ENCODE measurements at regions not wholly inside any gene's neighbourhood (a gene's known extent, or its start where the extent isn't known, plus 50 kb on each side); places are given as distances from the start of the nearest gene placed in this dataset.

DNA sequence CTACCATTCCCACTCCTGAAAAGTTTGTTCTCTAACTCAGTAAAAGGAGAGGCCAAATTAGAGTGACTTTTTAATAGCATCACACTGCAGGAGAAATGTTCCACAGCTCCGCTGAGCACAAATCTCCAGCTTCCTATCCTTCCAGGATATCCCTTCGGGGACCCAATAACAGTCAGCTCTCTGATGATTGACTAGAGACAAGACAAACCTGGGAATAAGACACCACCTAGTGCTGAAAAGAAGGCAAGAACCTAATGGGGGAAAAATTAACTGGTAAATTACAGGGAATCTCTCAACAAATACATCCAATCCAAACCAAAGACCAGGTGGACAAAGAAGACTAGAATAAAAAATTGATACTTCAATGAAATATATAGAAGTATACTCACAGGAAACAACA is 977.1 kb upstream of the SOX11 start:
- TF ChIP-seq POLR2A (IDR thresholded peaks at IDR 0.05): no peak
- no peak for TF ChIP-seq POLR2AphosphoS5 (IDR thresholded peaks at IDR 0.05)
- TF ChIP-seq, protein P1, sequence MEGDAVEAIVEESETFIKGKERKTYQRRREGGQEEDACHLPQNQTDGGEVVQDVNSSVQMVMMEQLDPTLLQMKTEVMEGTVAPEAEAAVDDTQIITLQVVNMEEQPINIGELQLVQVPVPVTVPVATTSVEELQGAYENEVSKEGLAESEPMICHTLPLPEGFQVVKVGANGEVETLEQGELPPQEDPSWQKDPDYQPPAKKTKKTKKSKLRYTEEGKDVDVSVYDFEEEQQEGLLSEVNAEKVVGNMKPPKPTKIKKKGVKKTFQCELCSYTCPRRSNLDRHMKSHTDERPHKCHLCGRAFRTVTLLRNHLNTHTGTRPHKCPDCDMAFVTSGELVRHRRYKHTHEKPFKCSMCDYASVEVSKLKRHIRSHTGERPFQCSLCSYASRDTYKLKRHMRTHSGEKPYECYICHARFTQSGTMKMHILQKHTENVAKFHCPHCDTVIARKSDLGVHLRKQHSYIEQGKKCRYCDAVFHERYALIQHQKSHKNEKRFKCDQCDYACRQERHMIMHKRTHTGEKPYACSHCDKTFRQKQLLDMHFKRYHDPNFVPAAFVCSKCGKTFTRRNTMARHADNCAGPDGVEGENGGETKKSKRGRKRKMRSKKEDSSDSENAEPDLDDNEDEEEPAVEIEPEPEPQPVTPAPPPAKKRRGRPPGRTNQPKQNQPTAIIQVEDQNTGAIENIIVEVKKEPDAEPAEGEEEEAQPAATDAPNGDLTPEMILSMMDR (IDR thresholded peaks at IDR 0.05): no peak
- H3K4me3 ChIP-seq: no peak overlapping the region
- no peak overlapping the region for H3K27ac ChIP-seq
- intact Hi-C loops (cut with DNase I; ENCODE audit: low total_unique reads): no loop called here
- H3K27me3 ChIP-seq: no peaks in the 10 kb centered on the region
- H3K9me3 ChIP-seq: peaks cover 5 to 11% of the 10 kb centered on the region in 2 donors
- no peaks in the 10 kb centered on the region for H3K36me3 ChIP-seq
- no peaks in the 10 kb centered on the region for H3K4me1 ChIP-seq
- DNase-seq (ENCODE audit: low spot score in 2 of 2): no peak

DNA sequence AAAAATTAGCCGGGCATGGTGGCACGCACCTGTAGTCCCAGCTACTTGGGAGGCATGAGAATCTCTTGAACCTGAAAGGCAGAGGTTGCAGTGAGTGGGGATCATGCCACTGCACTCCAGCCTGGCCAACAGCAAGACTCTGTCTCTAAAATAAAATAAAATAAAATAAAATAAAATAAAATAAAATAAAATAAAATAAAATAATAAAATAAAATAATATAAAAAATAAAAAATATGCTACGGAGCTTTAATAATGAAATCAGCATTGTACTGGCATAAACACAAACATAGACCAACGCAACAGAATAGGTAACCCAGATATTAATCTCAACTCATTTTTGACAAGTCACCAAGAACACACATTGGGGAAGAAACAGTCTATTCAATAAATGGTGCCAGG is 973.4 kb upstream of the SOX11 start:
- Histone ChIP-seq H3K9me3 (peaks cover 5 to 11% of the 10 kb centered on the region in 2 donors), H3K4me3 (no peak overlapping the region), H3K36me3 (no peaks in the 10 kb centered on the region), H3K27me3 (no peaks in the 10 kb centered on the region), H3K4me1 (no peaks in the 10 kb centered on the region), H3K27ac (no peak overlapping the region)
- TF ChIP-seq POLR2A (IDR thresholded peaks at IDR 0.05) (no peak), POLR2AphosphoS5 (IDR thresholded peaks at IDR 0.05) (no peak)
- TF ChIP-seq, protein P1 (IDR thresholded peaks at IDR 0.05): no peak
- no peak for DNase-seq (ENCODE audit: low spot score in 2 of 2)
- intact Hi-C loops (cut with DNase I; ENCODE audit: low total_unique reads): no loop called here

DNA sequence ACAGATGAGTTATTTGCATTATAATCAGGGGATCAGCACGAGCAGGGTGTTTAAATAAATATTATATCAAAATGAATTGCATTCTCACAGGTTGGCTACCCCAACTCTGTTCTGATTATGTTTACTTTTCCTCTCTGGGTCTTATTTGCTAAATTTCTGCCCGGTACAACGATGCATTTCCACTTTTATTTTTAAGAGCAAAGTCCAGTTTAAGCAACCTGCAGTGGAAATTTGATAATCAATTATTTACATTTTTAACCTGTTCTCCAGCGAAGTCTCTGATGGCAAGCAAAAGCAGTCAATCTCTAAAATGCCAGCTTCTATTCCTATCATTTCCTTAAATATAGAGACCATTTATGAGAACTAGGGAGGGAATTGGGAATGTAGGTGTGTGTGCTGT is 966.6 kb upstream of the SOX11 start:
- H3K9me3 ChIP-seq: no peaks in the 10 kb centered on the region
- H3K27me3 ChIP-seq: no peaks in the 10 kb centered on the region
- H3K27ac ChIP-seq: no peak overlapping the region
- DNase-seq (ENCODE audit: low spot score in 2 of 2): no peak
- intact Hi-C loops (cut with DNase I; ENCODE audit: low total_unique reads): no loop called here
- H3K36me3 ChIP-seq: peaks cover 6% of the 10 kb centered on the region
- H3K4me3 ChIP-seq: no peak overlapping the region
- TF ChIP-seq POLR2A (IDR thresholded peaks at IDR 0.05) (no peak), POLR2AphosphoS5 (IDR thresholded peaks at IDR 0.05) (no peak)
- TF ChIP-seq, protein P1 (IDR thresholded peaks at IDR 0.05): no peak
- no peaks in the 10 kb centered on the region for H3K4me1 ChIP-seq

DNA sequence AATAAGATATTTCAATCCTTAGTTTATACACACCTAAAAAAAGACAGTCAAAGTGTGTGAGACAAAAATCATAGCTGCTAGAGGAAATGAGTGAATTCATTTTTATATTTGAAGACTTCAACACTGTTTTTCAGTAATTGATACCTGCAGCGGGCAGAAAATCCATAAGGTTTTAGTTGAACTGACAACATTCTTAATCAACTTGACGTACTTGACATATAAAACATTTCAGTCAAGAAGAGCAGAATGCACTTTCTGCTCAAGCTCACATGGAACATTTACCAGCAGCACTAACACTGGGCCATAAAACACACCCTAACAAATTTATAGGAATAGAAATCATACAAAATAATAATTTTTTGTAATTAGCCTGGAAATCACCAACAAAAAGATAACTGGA is 959.6 kb upstream of the SOX11 start:
- DNase-seq (ENCODE audit: low spot score in 2 of 2): no peak
- Histone ChIP-seq H3K27ac (no peak overlapping the region), H3K4me3 (no peak overlapping the region), H3K4me1 (no peaks in the 10 kb centered on the region), H3K9me3 (no peaks in the 10 kb centered on the region), H3K27me3 (no peaks in the 10 kb centered on the region), H3K36me3 (no peaks in the 10 kb centered on the region)
- TF ChIP-seq POLR2A (IDR thresholded peaks at IDR 0.05) (no peak), POLR2AphosphoS5 (IDR thresholded peaks at IDR 0.05) (no peak)
- TF ChIP-seq, protein P1 (IDR thresholded peaks at IDR 0.05): no peak
- intact Hi-C loops (cut with DNase I; ENCODE audit: low total_unique reads): loop anchor here (5.0 kb wide), 1 partner anchor 155 kb away; no protein-coding TSS in a partner anchor

DNA sequence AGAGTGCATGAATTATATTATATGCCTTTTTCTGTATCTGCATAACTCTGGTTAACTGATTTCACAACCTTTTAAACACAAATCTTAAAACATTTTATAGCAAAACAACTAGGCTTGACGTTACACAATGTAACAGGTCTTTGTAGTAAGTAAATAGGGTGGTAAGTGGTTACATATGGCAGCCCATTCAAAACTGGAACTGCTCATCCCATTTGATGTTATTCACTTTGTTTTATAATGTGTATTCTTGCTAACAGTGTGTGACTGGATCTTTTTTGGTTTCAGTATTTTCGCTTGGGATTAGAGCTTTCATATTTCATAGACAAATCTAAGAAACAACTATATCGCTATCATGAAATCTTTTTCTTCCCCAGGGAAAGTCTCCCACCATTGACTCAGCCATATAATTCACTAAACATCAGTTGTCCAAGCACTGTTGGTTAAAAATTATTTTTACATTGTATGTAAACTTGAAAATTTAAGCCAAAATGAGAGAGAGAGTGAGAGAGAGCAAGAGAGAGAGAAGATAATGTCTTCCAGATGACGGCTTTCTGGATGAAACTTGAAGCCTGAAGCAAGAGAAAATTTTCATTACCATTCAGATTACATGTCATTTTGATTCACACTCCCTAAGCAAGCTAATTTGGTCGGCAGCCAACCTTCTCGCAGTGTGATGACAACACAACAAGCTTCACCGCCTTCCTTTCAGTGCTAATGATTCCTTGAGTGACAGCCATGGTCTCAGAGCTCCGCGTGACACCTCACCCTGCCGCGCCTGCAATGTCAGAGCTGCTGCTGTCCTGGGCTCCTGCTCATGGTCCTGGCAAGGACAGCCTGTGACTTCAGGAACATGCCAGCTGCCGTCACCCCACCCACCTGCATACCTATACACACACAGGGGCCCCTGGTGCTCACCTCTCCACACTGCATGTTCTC is 946.9 kb upstream of the SOX11 start:
- H3K4me3 ChIP-seq: no peak overlapping the region
- no peak for DNase-seq (ENCODE audit: low spot score in 2 of 2)
- H3K9me3 ChIP-seq: no peaks in the 10 kb centered on the region
- H3K4me1 ChIP-seq: no peaks in the 10 kb centered on the region
- no peaks in the 10 kb centered on the region for H3K27me3 ChIP-seq
- H3K27ac ChIP-seq: no peak overlapping the region
- no peak for TF ChIP-seq POLR2AphosphoS5 (IDR thresholded peaks at IDR 0.05)
- TF ChIP-seq POLR2A (IDR thresholded peaks at IDR 0.05): no peak
- TF ChIP-seq, protein P1 (IDR thresholded peaks at IDR 0.05): no peak
- intact Hi-C loops (cut with DNase I; ENCODE audit: low total_unique reads): no loop called here
- H3K36me3 ChIP-seq: no peaks in the 10 kb centered on the region

All from breast epithelium (tissue), 4 donors.